ENCODE measurements at regions not wholly inside any gene's neighbourhood (a gene's known extent, or its start where the extent isn't known, plus 50 kb on each side); places are given as distances from the start of the nearest gene placed in this dataset.

- CTCF ChIA-PET, result no interaction called here
- Histone ChIP-seq H3K27ac (ENCODE audit: low read length) (no peak overlapping the region), H3K36me3 (ENCODE audit: control insufficient read depth, insufficient read depth, low read length) (no peaks in the 10 kb centered on the region), H3K9me3 (ENCODE audit: control insufficient read depth, insufficient read depth, low read depth, low read length) (no peaks in the 10 kb centered on the region), H3K4me3 (ENCODE audit: low read depth in 2 of 2, low read length in 2 of 2) (no peak overlapping the region), H3K27me3 (ENCODE audit: control insufficient read depth, insufficient read depth, low read length) (no peaks in the 10 kb centered on the region), H3K4me1 (ENCODE audit: control insufficient read depth, insufficient read depth, low read length) (no peaks in the 10 kb centered on the region)
- DNase-seq (ENCODE audit: low read depth, low spot score) (no peak), ATAC-seq (no peak)
- no peak for TF ChIP-seq REST (IDR thresholded peaks at IDR 0.05; ENCODE audit: insufficient read depth in 1 of 2, low read depth in 2 of 2, low read length in 1 of 2)
- no TSS peak for BruUV-seq (replicated peaks)
- in situ Hi-C loops (cut with HindIII; ENCODE audit: low pct_unique_long_range_greater_than_20kb, low sequenced_read_pairs) (no loop called here), intact Hi-C loops (cut with micrococcal nuclease; ENCODE audit: unreplicated experiment) (no loop called here)
- POLR2A ChIA-PET, result no interaction called here
Measured at GRCh38 chr14:43169722-43170121, 1337.4 kb downstream of the FSCB start.

GRCh38 chr14:43168371-43168925, 1338.6 kb downstream of the FSCB start:
- no peak overlapping the region for H3K27ac ChIP-seq (ENCODE audit: low read length)
- POLR2A ChIA-PET, result no interaction called here
- H3K27me3 ChIP-seq (ENCODE audit: control insufficient read depth, insufficient read depth, low read length), result no peaks in the 10 kb centered on the region
- CTCF ChIA-PET, result no interaction called here
- no TSS peak for BruUV-seq (replicated peaks)
- TF ChIP-seq TCF7L2 (IDR thresholded peaks at IDR 0.05; ENCODE audit: low read depth, low read length) (no peak), REST (IDR thresholded peaks at IDR 0.05; ENCODE audit: insufficient read depth in 1 of 2, low read depth in 2 of 2, low read length in 1 of 2) (no peak), POLR2AphosphoS5 (IDR thresholded peaks at IDR 0.05; ENCODE audit: low read depth, low read length) (no peak), SIN3A (IDR thresholded peaks at IDR 0.05; ENCODE audit: borderline replicate concordance, insufficient read depth, low read depth, low read length) (no peak), CTCF (IDR thresholded peaks at IDR 0.05) (no peak)
- in situ Hi-C loops (cut with HindIII; ENCODE audit: low pct_unique_long_range_greater_than_20kb, low sequenced_read_pairs) (no loop called here), intact Hi-C loops (cut with micrococcal nuclease; ENCODE audit: unreplicated experiment) (no loop called here)
- no peaks in the 10 kb centered on the region for H3K9me3 ChIP-seq (ENCODE audit: control insufficient read depth, insufficient read depth, low read depth, low read length)
- H3K36me3 ChIP-seq (ENCODE audit: control insufficient read depth, insufficient read depth, low read length), result no peaks in the 10 kb centered on the region
- no peak for DNase-seq (ENCODE audit: low read depth, low spot score)
- no peak overlapping the region for H3K4me3 ChIP-seq (ENCODE audit: low read depth in 2 of 2, low read length in 2 of 2)
- no peaks in the 10 kb centered on the region for H3K4me1 ChIP-seq (ENCODE audit: control insufficient read depth, insufficient read depth, low read length)
- no peak for ATAC-seq

Data from Panc1 (cell line).